ENCODE measurements at regions not wholly inside any gene's neighbourhood (a gene's known extent, or its start where the extent isn't known, plus 50 kb on each side); places are given as distances from the start of the nearest gene placed in this dataset.

DNA sequence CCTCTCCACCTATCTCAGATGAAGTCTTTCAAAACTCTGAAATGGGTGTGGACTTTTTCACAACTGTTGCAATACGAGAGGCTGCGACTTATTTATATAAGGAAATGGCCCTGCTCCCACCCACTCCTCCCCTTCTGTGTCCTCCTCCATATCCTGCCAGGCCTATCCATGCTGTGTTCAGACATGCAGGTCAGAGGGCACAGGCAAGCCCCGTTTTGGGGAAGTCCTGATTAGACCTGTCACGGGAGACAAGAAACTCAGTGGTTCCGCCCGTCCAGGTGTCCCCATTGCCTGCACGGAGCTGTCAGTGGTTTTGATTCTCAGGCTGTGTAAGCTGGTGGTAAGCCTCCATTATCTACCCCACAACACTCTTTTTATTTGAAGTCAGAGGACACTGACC lies 99.6 kb upstream of the MGAT5 start (continued):
- TF ChIP-seq PRDM10 (IDR thresholded peaks at IDR 0.05; ENCODE audit: partially characterized antibody), result peak; percentile 10
- TF ChIP-seq CEBPB (tag; IDR thresholded peaks at IDR 0.05), result 0 out of 2 replicates have a peak, but pooled peaks have one; percentile 17
- TF ChIP-seq, protein P1, sequence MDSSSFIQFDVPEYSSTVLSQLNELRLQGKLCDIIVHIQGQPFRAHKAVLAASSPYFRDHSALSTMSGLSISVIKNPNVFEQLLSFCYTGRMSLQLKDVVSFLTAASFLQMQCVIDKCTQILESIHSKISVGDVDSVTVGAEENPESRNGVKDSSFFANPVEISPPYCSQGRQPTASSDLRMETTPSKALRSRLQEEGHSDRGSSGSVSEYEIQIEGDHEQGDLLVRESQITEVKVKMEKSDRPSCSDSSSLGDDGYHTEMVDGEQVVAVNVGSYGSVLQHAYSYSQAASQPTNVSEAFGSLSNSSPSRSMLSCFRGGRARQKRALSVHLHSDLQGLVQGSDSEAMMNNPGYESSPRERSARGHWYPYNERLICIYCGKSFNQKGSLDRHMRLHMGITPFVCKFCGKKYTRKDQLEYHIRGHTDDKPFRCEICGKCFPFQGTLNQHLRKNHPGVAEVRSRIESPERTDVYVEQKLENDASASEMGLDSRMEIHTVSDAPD (CRISPR knock-in tag; IDR thresholded peaks at IDR 0.05), result no peak
- TF ChIP-seq ZSCAN29 (IDR thresholded peaks at IDR 0.05), result no peak
- TF ChIP-seq KLF16 (IDR thresholded peaks at IDR 0.05), result peak; percentile 55; the same call in 1 of the 2 replicates
- TF ChIP-seq MAZ (CRISPR knock-in tag; conservative IDR thresholded peaks at IDR 0.05 in 1 of 2, IDR thresholded peaks at IDR 0.05 in 1 of 2), result 0 out of 4 replicates have a peak, but pooled peaks of 1 of the 2 experiments have one; percentile 23
- no peak for TF ChIP-seq NR2C2 (CRISPR knock-in tag; IDR thresholded peaks at IDR 0.05)
- peak; percentile 67 for TF ChIP-seq NR2C2 (tag; IDR thresholded peaks at IDR 0.05)
- TF ChIP-seq TEAD4 (IDR thresholded peaks at IDR 0.05; ENCODE audit: low read length), result peak; percentile 66
- TF ChIP-seq TEAD4 (CRISPR knock-in tag; IDR thresholded peaks at IDR 0.05; ENCODE audit: borderline replicate concordance), result no peak
- TF ChIP-seq ETS1 (conservative IDR thresholded peaks at IDR 0.05; ENCODE audit: control insufficient read depth, low read depth, low read length), result no peak
- peak; percentile 46; the same call in 1 of the 2 replicates for TF ChIP-seq CBFA2T2 (conservative IDR thresholded peaks at IDR 0.05)
- TF ChIP-seq CTBP1 (IDR thresholded peaks at IDR 0.05; ENCODE audit: borderline replicate concordance), result peak; percentile 25; the same call in 1 of the 2 replicates
